IMR-90 (cell line): ENCODE measurements at regions not wholly inside any gene's neighbourhood (a gene's known extent, or its start where the extent isn't known, plus 50 kb on each side); places are given as distances from the start of the nearest gene placed in this dataset.

Experiments used
- ATAC-seq: fragments of 200-7000 bp; cut with Tn5 transposase; 2 replicates; pipeline ENCODE4 v1.9.1; 2020; ENCODE audit warnings: low read depth, mild to moderate bottlenecking, moderate library complexity
- BruUV-seq: library from RNA; stranded (reverse); fragments of 400-500 nt; replicated peaks from 2 replicates; lab custom pipeline; 2021; lab: Mats Ljungman, UMichigan
- CTCF ChIA-PET: fragments of 300-600 bp; formaldehyde crosslinking; extraction: SDS; loops from one replicate; lab custom pipeline; 2021; ENCODE audit warnings: antibody characterized with exemption; lab: Yijun Ruan, JAX
- POLR2A ChIA-PET: fragments of 300-600 bp; sonication (Branson Sonifier 250); formaldehyde crosslinking; loops from one replicate; lab custom pipeline; 2022; ENCODE audit warnings: antibody characterized with exemption; ENCODE audit not compliant: unreplicated experiment; lab: Charles Lee
- DNase-seq: peaks from one replicate; pipeline ENCODE4 v3.0.0; 2013
- H2AFZ ChIP-seq: replicated peaks from 2 replicates; pipeline ENCODE3; 2013; ENCODE audit warnings: low read length, mild to moderate bottlenecking; ENCODE audit not compliant: poor library complexity
- H2AK5ac ChIP-seq: 2 replicates; pipeline ENCODE4 v1.6.1; 2013; ENCODE audit warnings: low read depth, low read length, inconsistent platforms
- H2AK9ac ChIP-seq: replicated peaks from 2 replicates; pipeline ENCODE3; 2013; ENCODE audit warnings: mild to moderate bottlenecking, low read depth, low read length, moderate library complexity; ENCODE audit not compliant: poor library complexity
- H2BK120ac ChIP-seq: 2 replicates; pipeline ENCODE4 v1.6.1; 2013; ENCODE audit warnings: low read depth, low read length, inconsistent platforms
- H2BK15ac ChIP-seq: 3 replicates; pipeline ENCODE4 v1.6.1; 2013; ENCODE audit warnings: low read depth, low read length, inconsistent platforms
- H2BK20ac ChIP-seq: 2 replicates; pipeline ENCODE4 v1.6.1; 2013; ENCODE audit warnings: low read depth, mild to moderate bottlenecking, inconsistent platforms, low read length, moderate library complexity
- H2BK5ac ChIP-seq: 2 replicates; pipeline ENCODE4 v1.6.1; 2013; ENCODE audit warnings: mild to moderate bottlenecking, low read depth, low read length, inconsistent platforms; ENCODE audit not compliant: poor library complexity, severe bottlenecking
- H3K14ac ChIP-seq: replicated peaks from 2 replicates; pipeline ENCODE4 v1.6.1; 2013; ENCODE audit warnings: low read depth, low read length, inconsistent platforms
- H3K18ac ChIP-seq: 2 replicates; pipeline ENCODE4 v1.6.1; 2013; ENCODE audit warnings: low read depth, low read length, control low read depth
- H3K23ac ChIP-seq: 2 replicates; pipeline ENCODE4 v1.6.1; 2013; ENCODE audit warnings: low read depth, low read length, inconsistent platforms
- H3K27ac ChIP-seq: 2 replicates; pipeline ENCODE4 v1.5.1; 2013; ENCODE audit warnings: mild to moderate bottlenecking, control low read depth, low read length; ENCODE audit not compliant: insufficient read depth
- H3K27me3 ChIP-seq: 2 replicates; pipeline ENCODE4 v1.6.1; 2013; ENCODE audit warnings: low read length; ENCODE audit not compliant: control insufficient read depth, insufficient read depth
- H3K36me3 ChIP-seq: 2 replicates; pipeline ENCODE4 v1.6.1; 2013; ENCODE audit warnings: low read length, mixed read lengths; ENCODE audit not compliant: control insufficient read depth, insufficient read depth
- H3K4ac ChIP-seq: 2 replicates; pipeline ENCODE4 v1.6.1; 2013; ENCODE audit warnings: low read depth, low read length, inconsistent platforms
- H3K4me1 ChIP-seq: 2 replicates; pipeline ENCODE4 v1.6.1; 2013; ENCODE audit warnings: low read length, mixed read lengths; ENCODE audit not compliant: control insufficient read depth, insufficient read depth
- H3K4me2 ChIP-seq: 2 replicates; pipeline ENCODE4 v1.6.1; 2013; ENCODE audit warnings: low read depth, mild to moderate bottlenecking, control low read depth, low read length, moderate library complexity
- H3K4me3 ChIP-seq: 2 replicates; pipeline ENCODE4 v1.5.1; 2013; ENCODE audit warnings: low read depth, mild to moderate bottlenecking, control low read depth, low read length, moderate library complexity; ENCODE audit not compliant: insufficient read depth
- H3K56ac ChIP-seq: 2 replicates; pipeline ENCODE4 v1.6.1; 2013; ENCODE audit warnings: low read length, inconsistent platforms; ENCODE audit not compliant: insufficient read depth; ENCODE audit errors: extremely low read depth
- H3K79me1 ChIP-seq, 2 experiments: 2 replicates each; pipeline ENCODE4 v1.6.1; 2013; ENCODE audit warnings: low read length in 2 of 2, inconsistent platforms in 1 of 2, low read depth in 1 of 2
- H3K9ac ChIP-seq: 2 replicates; pipeline ENCODE4 v1.6.1; 2013; ENCODE audit warnings: low read depth, low read length, control low read depth
- H3K9me1 ChIP-seq: 2 replicates; pipeline ENCODE4 v1.6.1; 2013; ENCODE audit warnings: low read length, inconsistent platforms; ENCODE audit not compliant: insufficient read depth
- H3K9me3 ChIP-seq: 2 replicates; pipeline ENCODE4 v1.6.1; 2013; ENCODE audit warnings: low read length; ENCODE audit not compliant: control insufficient read depth, insufficient read depth
- H4K20me1 ChIP-seq: 2 replicates; pipeline ENCODE4 v1.6.1; 2013; ENCODE audit warnings: low read length, inconsistent platforms; ENCODE audit not compliant: insufficient read depth
- H4K5ac ChIP-seq: 2 replicates; pipeline ENCODE4 v1.6.1; 2013; ENCODE audit warnings: mild to moderate bottlenecking, low read depth, low read length, control low read depth
- H4K8ac ChIP-seq, 2 experiments: 2 replicates each; pipeline ENCODE4 v1.6.1; 2013; ENCODE audit warnings: low read depth in 2 of 2, low read length in 2 of 2, control low read depth in 1 of 2, inconsistent platforms in 1 of 2
- H4K91ac ChIP-seq: 2 replicates; pipeline ENCODE4 v1.6.1; 2013; ENCODE audit warnings: low read depth, low read length, inconsistent platforms; ENCODE audit not compliant: insufficient read depth
- BHLHE40 ChIP-seq: fragments of 150-350 bp; IDR thresholded peaks from 2 replicates; pipeline ENCODE4 v1.6.1; 2016; ENCODE audit warnings: mild to moderate bottlenecking, low read depth, low read length
- CEBPB ChIP-seq: IDR thresholded peaks from 2 replicates; pipeline ENCODE4 v1.6.1; 2012; ENCODE audit warnings: low read depth, low read length, improper control_type of control experiment
- CTCF ChIP-seq: conservative IDR thresholded peaks from 2 replicates; pipeline ENCODE4 v1.5.1; 2012; ENCODE audit warnings: mild to moderate bottlenecking, low read depth, low read length, improper control_type of control experiment
- ELK1 ChIP-seq: fragments of 150-350 bp; IDR thresholded peaks from 2 replicates; pipeline ENCODE4 v1.6.1; 2016; ENCODE audit warnings: low read depth, mild to moderate bottlenecking, low read length, moderate library complexity, borderline replicate concordance
- FOS ChIP-seq: fragments of 150-350 bp; IDR thresholded peaks from 2 replicates; pipeline ENCODE4 v1.6.1; 2016; ENCODE audit warnings: low read depth, low read length
- MAZ ChIP-seq: IDR thresholded peaks from 2 replicates; pipeline ENCODE4 v1.6.1; 2012; ENCODE audit warnings: low read depth, mild to moderate bottlenecking, low read length, improper control_type of control experiment, moderate library complexity, borderline replicate concordance
- MXI1 ChIP-seq: IDR thresholded peaks from 2 replicates; pipeline ENCODE4 v1.6.1; 2012; ENCODE audit warnings: low read depth, mild to moderate bottlenecking, low read length, moderate library complexity, borderline replicate concordance
- POLR2A ChIP-seq: IDR thresholded peaks from 2 replicates; pipeline ENCODE4 v1.6.1; 2012; ENCODE audit warnings: mild to moderate bottlenecking, low read depth, low read length
- RAD21 ChIP-seq: IDR thresholded peaks from 2 replicates; pipeline ENCODE4 v1.6.1; 2012; ENCODE audit warnings: low read length, improper control_type of control experiment
- RCOR1 ChIP-seq: IDR thresholded peaks from 2 replicates; pipeline ENCODE4 v1.6.1; 2012; ENCODE audit warnings: mild to moderate bottlenecking, low read length, improper control_type of control experiment; ENCODE audit not compliant: insufficient replicate concordance
- RFX5 ChIP-seq: IDR thresholded peaks from 2 replicates; pipeline ENCODE4 v1.8.0; 2012; ENCODE audit warnings: low read depth, mild to moderate bottlenecking, low read length, moderate library complexity
- SMC3 ChIP-seq: fragments of 150-350 bp; IDR thresholded peaks from 2 replicates; pipeline ENCODE4 v1.6.1; 2016; ENCODE audit warnings: low read depth, mild to moderate bottlenecking, antibody characterized with exemption, low read length, moderate library complexity
- WGBS, 2 experiments: methylation state at CpG; one replicate each; pipeline versions ENCODE4 v1.1.5 to v1.1.7; 2013; ENCODE audit warnings: missing lambda C conversion rate in 2 of 2; ENCODE audit not compliant: insufficient read length in 1 of 2; ENCODE audit errors: extremely low coverage in 2 of 2; 5-methylcytosine and 5-hydroxymethylcytosine counted together
- dilution Hi-C: fragments of 300-500 bp; cut with HindIII; formaldehyde crosslinking; loops from one replicate; pipeline ENCODE4 v1.14.3; 2018; ENCODE audit warnings: low sequenced_read_pairs; ENCODE audit not compliant: unreplicated experiment
- in situ Hi-C: fragments of 300-500 bp; cut with MboI; formaldehyde crosslinking; loops from 3 replicates; pipeline ENCODE4 v1.14.3; 2019; ENCODE audit warnings: low sequenced_read_pairs, inconsistent platforms, mixed read lengths
- intact Hi-C: fragments of 100-400 bp; cut with micrococcal nuclease; formaldehyde crosslinking; loops from 2 replicates; pipeline ENCODE4 v1.10.0; 2022

GRCh38 chr5:10891193-10891592, 130.2 kb upstream of the DAP start:
- no peak overlapping the region for H2AK5ac ChIP-seq
- H4K91ac ChIP-seq, result no peak overlapping the region
- ChIA-PET POLR2A (no interaction called here), CTCF (interaction anchor here (1.0 kb wide), 1 partner anchor 24 kb away, joined by 3 read pairs; no protein-coding TSS in a partner anchor)
- no peak overlapping the region for H3K23ac ChIP-seq
- H2AFZ ChIP-seq, result no peak overlapping the region
- H4K20me1 ChIP-seq, result no peaks in the 10 kb centered on the region
- no peaks in the 10 kb centered on the region for H3K79me1 ChIP-seq
- H3K4me1 ChIP-seq, result no peaks in the 10 kb centered on the region
- no peak overlapping the region for H3K18ac ChIP-seq
- no peak overlapping the region for H3K9ac ChIP-seq
- ATAC-seq (no peak), DNase-seq (peak; percentile 26)
- BruUV-seq, result no TSS peak
- H3K14ac ChIP-seq, result no peak overlapping the region
- H3K9me1 ChIP-seq, result no peaks in the 10 kb centered on the region
- TF ChIP-seq BHLHE40 (no peak), FOS (no peak), POLR2A (no peak), RFX5 (no peak), ELK1 (no peak), RCOR1 (no peak), CTCF (no peak), MXI1 (no peak), RAD21 (no peak), MAZ (no peak), SMC3 (no peak), CEBPB (no peak)
- no peak overlapping the region for H3K27ac ChIP-seq
- no peak overlapping the region for H2AK9ac ChIP-seq
- no peak overlapping the region for H3K56ac ChIP-seq
- H3K27me3 ChIP-seq, result no peaks in the 10 kb centered on the region
- H3K4me2 ChIP-seq, result no peak overlapping the region
- no peak overlapping the region for H2BK20ac ChIP-seq
- dilution Hi-C loops, result no loop called here
- no peak overlapping the region for H2BK5ac ChIP-seq
- H3K4ac ChIP-seq, result no peak overlapping the region
- H3K4me3 ChIP-seq, result no peak overlapping the region
- no peak overlapping the region for H2BK120ac ChIP-seq
- H2BK15ac ChIP-seq, result no peak overlapping the region
- intact Hi-C loops, result no loop called here
- H4K5ac ChIP-seq, result no peak overlapping the region
- in situ Hi-C loops, result no loop called here
- WGBS, 2 experiments, result no CpG with 5 or more reads among the region's 1 CpG
- H3K36me3 ChIP-seq, result no peaks in the 10 kb centered on the region
- no peak overlapping the region for H4K8ac ChIP-seq
- peaks cover 7% of the 10 kb centered on the region for H3K9me3 ChIP-seq
